Neuronal stem cell (in vitro differentiated cells): ENCODE measurements at regions not wholly inside any gene's neighbourhood (a gene's known extent, or its start where the extent isn't known, plus 50 kb on each side); places are given as distances from the start of the nearest gene placed in this dataset.
A peak's percentile ranks its signal among the peaks of the same experiment; 100 is the strongest.

Experiments used
- DNase-seq: peaks from one replicate; pipeline ENCODE4 v3.0.0-alpha.2; 2013; ENCODE audit warnings: low spot score
- H2AFZ ChIP-seq: one replicate; pipeline ENCODE4 v1.6.1; 2013; ENCODE audit warnings: mild to moderate bottlenecking, low read length, inconsistent platforms
- H2AK5ac ChIP-seq: 2 replicates; pipeline ENCODE4 v1.6.1; 2013; ENCODE audit warnings: low read depth, mild to moderate bottlenecking, inconsistent platforms, low read length, moderate library complexity, mixed read lengths
- H2BK120ac ChIP-seq: 2 replicates; pipeline ENCODE4 v1.6.1; 2013; ENCODE audit warnings: low read depth, mild to moderate bottlenecking, inconsistent platforms, low read length, moderate library complexity, mixed read lengths
- H2BK12ac ChIP-seq: one replicate; pipeline ENCODE4 v1.6.1; 2013; ENCODE audit warnings: low read length, inconsistent platforms
- H2BK15ac ChIP-seq: 2 replicates; pipeline ENCODE4 v1.6.1; 2013; ENCODE audit warnings: mild to moderate bottlenecking, low read length, inconsistent platforms, mixed read lengths
- H2BK5ac ChIP-seq: one replicate; pipeline ENCODE4 v1.6.1; 2013; ENCODE audit warnings: inconsistent platforms, mild to moderate bottlenecking, low read length, moderate library complexity
- H3K14ac ChIP-seq: one replicate; pipeline ENCODE4 v1.6.1; 2013; ENCODE audit warnings: low read length, inconsistent platforms
- H3K18ac ChIP-seq: 2 replicates; pipeline ENCODE4 v1.6.1; 2013; ENCODE audit warnings: low read length, inconsistent platforms
- H3K23ac ChIP-seq: 2 replicates; pipeline ENCODE4 v1.6.1; 2013; ENCODE audit warnings: low read depth, mild to moderate bottlenecking, mixed read lengths, low read length, inconsistent platforms; ENCODE audit not compliant: poor library complexity
- H3K27ac ChIP-seq: replicated peaks from 3 replicates; pipeline ENCODE4 v1.5.1; 2013; ENCODE audit warnings: low read length, inconsistent platforms
- H3K27me3 ChIP-seq, 3 experiments: 2 replicates each; pipeline ENCODE4 v1.6.1; 2013; ENCODE audit warnings: low read length in 3 of 3, mild to moderate bottlenecking in 2 of 3, inconsistent platforms in 1 of 3, low read depth in 1 of 3, mixed read lengths in 1 of 3, moderate library complexity in 1 of 3; ENCODE audit not compliant: control insufficient read depth in 3 of 3, insufficient read depth in 3 of 3
- H3K36me3 ChIP-seq, 2 donors: replicated peaks in 1 of 2; 2 replicates each; pipeline ENCODE4 v1.6.1; 2013; ENCODE audit warnings: low read length in 2 of 2; ENCODE audit not compliant: control insufficient read depth in 2 of 2, insufficient read depth in 2 of 2
- H3K4ac ChIP-seq: 2 replicates; pipeline ENCODE4 v1.6.1; 2013; ENCODE audit warnings: inconsistent platforms, mild to moderate bottlenecking, low read length, moderate library complexity
- H3K4me1 ChIP-seq, 2 donors: 1 replicate in 1 of 2; 2 replicates in 1 of 2; pipeline ENCODE4 v1.6.1; 2013; ENCODE audit warnings: low read length in 2 of 2, low read depth in 1 of 2; ENCODE audit not compliant: control insufficient read depth in 2 of 2, insufficient read depth in 1 of 2
- H3K4me2 ChIP-seq: one replicate; pipeline ENCODE4 v1.6.1; 2013; ENCODE audit warnings: mild to moderate bottlenecking, low read length, inconsistent platforms; ENCODE audit not compliant: insufficient read depth, poor library complexity, severe bottlenecking
- H3K4me3 ChIP-seq, 2 donors: 2 replicates each; pipeline ENCODE4 v1.5.1; 2013; ENCODE audit warnings: low read length in 2 of 2, mild to moderate bottlenecking in 2 of 2, inconsistent platforms in 1 of 2, moderate library complexity in 1 of 2
- H3K79me1 ChIP-seq: one replicate; pipeline ENCODE4 v1.6.1; 2013; ENCODE audit warnings: low read depth, mild to moderate bottlenecking, inconsistent platforms, low read length, moderate library complexity
- H3K9ac ChIP-seq: one replicate; pipeline ENCODE4 v1.6.1; 2013; ENCODE audit warnings: mild to moderate bottlenecking, low read depth, low read length, inconsistent platforms; ENCODE audit not compliant: poor library complexity
- H3K9me3 ChIP-seq, 2 donors: replicated peaks in 1 of 2; 2 replicates each; pipeline versions ENCODE3 to v1.6.1; 2013; ENCODE audit warnings: low read length in 2 of 2, mild to moderate bottlenecking in 2 of 2, inconsistent platforms in 1 of 2, low read depth in 1 of 2, mixed read lengths in 1 of 2, moderate library complexity in 1 of 2; ENCODE audit not compliant: control insufficient read depth in 2 of 2, insufficient read depth in 1 of 2
- H4K8ac ChIP-seq: one replicate; pipeline ENCODE4 v1.6.1; 2013; ENCODE audit warnings: low read depth, mild to moderate bottlenecking, inconsistent platforms, low read length, moderate library complexity
- H4K91ac ChIP-seq: one replicate; pipeline ENCODE4 v1.6.1; 2013; ENCODE audit warnings: low read length, low read depth, mild to moderate bottlenecking, inconsistent platforms; ENCODE audit not compliant: poor library complexity
- WGBS, 2 donors: extraction: QIAGEN DNeasy Blood & Tissue Kit; methylation state at CpG; one replicate each; pipeline ENCODE4 v1.1.7; 2013; ENCODE audit warnings: missing lambda C conversion rate in 2 of 2, mixed read lengths in 1 of 2; ENCODE audit not compliant: insufficient read length in 2 of 2, insufficient replicate concordance in 1 of 2; ENCODE audit errors: extremely low coverage in 2 of 2; 5-methylcytosine and 5-hydroxymethylcytosine counted together

DNA sequence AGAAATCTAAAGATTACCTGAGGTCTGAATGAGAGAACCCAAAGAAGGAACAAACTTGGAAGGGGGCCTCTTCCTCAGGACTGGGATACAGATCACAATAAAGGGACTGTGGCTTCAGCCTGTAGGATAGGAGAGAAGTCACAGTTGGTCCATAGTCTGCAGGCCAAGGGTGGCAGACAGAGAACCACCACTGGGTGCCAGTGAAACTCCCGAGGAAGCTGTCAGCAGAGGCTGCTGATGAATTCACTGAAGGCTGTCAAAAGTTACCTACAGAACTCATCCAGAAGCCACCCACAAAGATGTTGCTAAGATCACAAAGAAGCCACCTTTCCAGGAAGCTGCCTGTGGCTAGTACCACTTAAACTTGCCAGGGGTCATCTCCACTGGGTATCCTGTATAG is 78.5 kb downstream of the TMCO5A start:
- no CpG with 5 or more reads among the region's 1 CpG for WGBS, 2 donors
- Histone ChIP-seq H3K9ac (no peak overlapping the region), H3K4me1 (peaks cover 1 to 3% of the 10 kb centered on the region in 2 donors), H3K27ac (no peak overlapping the region), H2AFZ (no peak overlapping the region), H3K18ac (no peak overlapping the region), H3K4ac (no peak overlapping the region), H2BK120ac (no peak overlapping the region), H2AK5ac (no peak overlapping the region), H3K27me3 (no peaks in the 10 kb centered on the region), H3K4me3 (no peak overlapping the region), H3K79me1 (no peaks in the 10 kb centered on the region), H2BK15ac (no peak overlapping the region), H3K9me3 (no peaks in the 10 kb centered on the region), H3K4me2 (no peak overlapping the region), H4K8ac (no peak overlapping the region), H3K14ac (no peak overlapping the region), H4K91ac (no peak overlapping the region), H2BK5ac (no peak overlapping the region), H3K23ac (no peak overlapping the region), H3K36me3 (no peaks in the 10 kb centered on the region), H2BK12ac (no peak overlapping the region)
- DNase-seq = no peak

DNA sequence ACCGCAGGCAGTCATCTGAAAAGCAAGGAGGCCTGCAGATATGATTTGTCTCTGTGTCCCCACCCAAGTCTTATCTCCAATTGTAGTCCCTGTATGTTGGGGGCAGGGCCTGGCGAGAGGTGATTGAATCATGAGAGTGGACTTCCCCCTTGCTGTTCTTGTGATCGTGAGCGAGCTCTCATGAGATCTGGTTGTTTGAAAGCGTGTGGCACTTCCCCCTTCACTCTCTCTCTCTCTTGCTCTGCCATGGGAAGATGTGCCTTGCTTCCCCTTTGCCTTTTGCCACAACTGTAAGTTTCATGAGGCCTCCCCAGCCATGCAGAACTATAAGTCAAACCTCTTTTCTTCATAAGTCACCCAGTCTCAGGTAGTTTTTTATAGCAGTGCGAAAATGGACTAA is 83.3 kb downstream of the TMCO5A start:
- Histone ChIP-seq H2BK15ac (no peak overlapping the region), H2BK120ac (no peak overlapping the region), H3K27ac (no peak overlapping the region), H2AFZ (peak overlapping the region; percentile 54), H3K36me3 (no peaks in the 10 kb centered on the region), H3K4me2 (no peak overlapping the region), H3K4ac (no peak overlapping the region), H4K8ac (no peak overlapping the region), H4K91ac (no peak overlapping the region), H3K23ac (no peak overlapping the region), H3K4me1 (peaks cover 0 to 3% of the 10 kb centered on the region in 2 donors), H3K9me3 (no peaks in the 10 kb centered on the region), H2AK5ac (no peak overlapping the region), H2BK12ac (no peak overlapping the region), H3K27me3 (no peaks in the 10 kb centered on the region), H2BK5ac (no peak overlapping the region), H3K14ac (no peak overlapping the region), H3K18ac (no peak overlapping the region), H3K4me3 (no peak overlapping the region), H3K9ac (no peak overlapping the region), H3K79me1 (no peaks in the 10 kb centered on the region)
- DNase-seq = no peak
- no CpG with 5 or more reads among the region's 6 CpGs for WGBS, 2 donors

DNA sequence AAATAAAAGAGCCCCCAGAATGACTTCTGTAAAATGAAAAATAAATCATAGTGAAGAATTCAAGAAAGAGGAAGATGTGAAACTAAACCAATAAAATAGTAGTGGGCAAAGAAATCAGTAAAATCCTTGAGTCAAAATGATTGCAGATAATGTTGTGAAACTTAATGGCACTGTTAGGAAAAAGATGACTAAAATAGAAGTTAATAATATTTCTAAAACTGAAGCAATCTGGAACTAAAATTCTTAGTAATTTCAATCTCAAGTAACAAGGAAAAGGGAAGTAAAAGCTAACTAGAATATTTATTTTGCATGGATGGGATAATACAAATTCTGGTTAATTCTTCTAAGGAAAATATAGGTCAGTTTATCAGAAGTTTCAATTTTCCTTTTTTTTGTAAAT is 84.6 kb downstream of the TMCO5A start:
- Histone ChIP-seq H3K18ac (no peak overlapping the region), H3K4me1 (no peaks in the 10 kb centered on the region), H3K9me3 (peaks cover 0 to 6% of the 10 kb centered on the region in 2 donors), H3K4me3 (no peak overlapping the region), H3K79me1 (no peaks in the 10 kb centered on the region), H2AFZ (no peak overlapping the region), H4K8ac (no peak overlapping the region), H3K36me3 (no peaks in the 10 kb centered on the region), H3K14ac (no peak overlapping the region), H2BK15ac (no peak overlapping the region), H3K27ac (no peak overlapping the region), H3K4ac (no peak overlapping the region), H2BK5ac (no peak overlapping the region), H2BK120ac (no peak overlapping the region), H3K27me3 (no peaks in the 10 kb centered on the region), H2BK12ac (no peak overlapping the region), H3K4me2 (no peak overlapping the region), H4K91ac (no peak overlapping the region), H3K23ac (no peak overlapping the region), H3K9ac (no peak overlapping the region), H2AK5ac (no peak overlapping the region)
- no peak for DNase-seq

GRCh38 chr15:38021259-38021658 is 86.8 kb downstream of the TMCO5A start:
- H2AK5ac ChIP-seq = no peak overlapping the region
- H4K91ac ChIP-seq = no peak overlapping the region
- no peaks in the 10 kb centered on the region for H3K27me3 ChIP-seq
- H3K27ac ChIP-seq = no peak overlapping the region
- no peak overlapping the region for H3K4me3 ChIP-seq
- H3K18ac ChIP-seq = no peak overlapping the region
- no peaks in the 10 kb centered on the region for H3K36me3 ChIP-seq
- no peaks in the 10 kb centered on the region for H3K79me1 ChIP-seq
- WGBS, 2 donors = no CpG with 5 or more reads among the region's 1 CpG
- H2BK120ac ChIP-seq = no peak overlapping the region
- peaks cover 0 to 6% of the 10 kb centered on the region in 2 donors for H3K9me3 ChIP-seq
- no peak overlapping the region for H3K23ac ChIP-seq
- no peak overlapping the region for H2BK12ac ChIP-seq
- H4K8ac ChIP-seq = no peak overlapping the region
- no peak for DNase-seq
- no peak overlapping the region for H2BK15ac ChIP-seq
- no peak overlapping the region for H3K9ac ChIP-seq
- no peak overlapping the region for H2BK5ac ChIP-seq
- no peaks in the 10 kb centered on the region for H3K4me1 ChIP-seq
- no peak overlapping the region for H3K4ac ChIP-seq
- H3K14ac ChIP-seq = no peak overlapping the region
- no peak overlapping the region for H3K4me2 ChIP-seq
- H2AFZ ChIP-seq = no peak overlapping the region
